WERI-Rb-1 (cell line): ENCODE measurements at regions not wholly inside any gene's neighbourhood (a gene's known extent, or its start where the extent isn't known, plus 50 kb on each side); places are given as distances from the start of the nearest gene placed in this dataset.

Experiments used
- DNase-seq: peaks from one replicate; pipeline ENCODE4 v3.0.0-alpha.2; 2020
- H3K27ac ChIP-seq: fragments of 250-450 bp; sonication (Bioruptor Pico); 2 replicates; pipeline ENCODE4 v1.5.1; 2020; ENCODE audit warnings: mild to moderate bottlenecking, moderate library complexity
- H3K27me3 ChIP-seq: fragments of 250-450 bp; sonication (Bioruptor Pico); 2 replicates; pipeline ENCODE4 v1.5.1; 2021; ENCODE audit warnings: mild to moderate bottlenecking, low read depth, moderate library complexity; ENCODE audit not compliant: insufficient read depth, severe bottlenecking
- H3K36me3 ChIP-seq: fragments of 250-450 bp; sonication (Bioruptor Pico); 2 replicates; pipeline ENCODE4 v1.5.1; 2020; ENCODE audit warnings: mild to moderate bottlenecking, moderate library complexity
- H3K4me3 ChIP-seq: 2 replicates; pipeline ENCODE4 v1.5.1; 2011; ENCODE audit warnings: low read depth, mild to moderate bottlenecking, control low read depth, low read length
- H3K9me3 ChIP-seq: fragments of 250-450 bp; sonication (Bioruptor Pico); 2 replicates; pipeline ENCODE4 v1.5.1; 2021; ENCODE audit warnings: mild to moderate bottlenecking, moderate library complexity; ENCODE audit not compliant: severe bottlenecking
- CTCF ChIP-seq: IDR thresholded peaks from 2 replicates; pipeline ENCODE4 v1.5.1; 2011; ENCODE audit warnings: low read depth, mild to moderate bottlenecking, control low read depth, inconsistent platforms, low read length

DNA sequence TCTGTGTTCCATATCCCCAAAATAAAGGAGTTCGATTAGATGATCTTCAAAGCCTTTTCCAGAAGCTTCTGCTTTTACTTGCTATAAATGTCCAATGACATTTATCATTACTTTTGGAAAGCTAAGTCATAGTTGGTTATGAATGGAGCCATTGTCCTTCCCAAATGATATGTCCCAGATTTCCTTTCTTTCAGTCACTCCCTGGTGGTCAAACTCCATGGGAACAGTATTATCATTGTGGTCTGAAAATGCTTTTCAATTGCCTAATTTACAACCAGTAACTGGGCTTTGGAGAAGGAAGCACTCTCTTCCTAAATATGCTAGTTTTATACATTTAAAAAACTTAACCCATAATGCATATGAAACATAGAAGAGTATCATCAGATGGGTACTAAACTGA lies 571.5 kb upstream of the AMOT start:
- H3K27ac ChIP-seq: no peak overlapping the region
- no peak overlapping the region for H3K4me3 ChIP-seq
- H3K36me3 ChIP-seq: no peaks in the 10 kb centered on the region
- H3K9me3 ChIP-seq: no peaks in the 10 kb centered on the region
- peaks cover 51% of the 10 kb centered on the region for H3K27me3 ChIP-seq
- no peak for DNase-seq
- no peak for TF ChIP-seq CTCF

- H3K27me3 ChIP-seq: peaks cover 54% of the 10 kb centered on the region
- no peaks in the 10 kb centered on the region for H3K36me3 ChIP-seq
- no peak for TF ChIP-seq CTCF
- DNase-seq: no peak
- no peaks in the 10 kb centered on the region for H3K9me3 ChIP-seq
- no peak overlapping the region for H3K27ac ChIP-seq
- no peak overlapping the region for H3K4me3 ChIP-seq
Measured at GRCh38 chrX:113408843-113409242, 568.2 kb upstream of the AMOT start.

- no peak overlapping the region for H3K27ac ChIP-seq
- no peaks in the 10 kb centered on the region for H3K36me3 ChIP-seq
- no peaks in the 10 kb centered on the region for H3K9me3 ChIP-seq
- H3K4me3 ChIP-seq: no peak overlapping the region
- no peak for TF ChIP-seq CTCF
- no peak for DNase-seq
- peaks cover 44% of the 10 kb centered on the region for H3K27me3 ChIP-seq
Measured at GRCh38 chrX:113400193-113400704, 559.6 kb upstream of the AMOT start.

DNA sequence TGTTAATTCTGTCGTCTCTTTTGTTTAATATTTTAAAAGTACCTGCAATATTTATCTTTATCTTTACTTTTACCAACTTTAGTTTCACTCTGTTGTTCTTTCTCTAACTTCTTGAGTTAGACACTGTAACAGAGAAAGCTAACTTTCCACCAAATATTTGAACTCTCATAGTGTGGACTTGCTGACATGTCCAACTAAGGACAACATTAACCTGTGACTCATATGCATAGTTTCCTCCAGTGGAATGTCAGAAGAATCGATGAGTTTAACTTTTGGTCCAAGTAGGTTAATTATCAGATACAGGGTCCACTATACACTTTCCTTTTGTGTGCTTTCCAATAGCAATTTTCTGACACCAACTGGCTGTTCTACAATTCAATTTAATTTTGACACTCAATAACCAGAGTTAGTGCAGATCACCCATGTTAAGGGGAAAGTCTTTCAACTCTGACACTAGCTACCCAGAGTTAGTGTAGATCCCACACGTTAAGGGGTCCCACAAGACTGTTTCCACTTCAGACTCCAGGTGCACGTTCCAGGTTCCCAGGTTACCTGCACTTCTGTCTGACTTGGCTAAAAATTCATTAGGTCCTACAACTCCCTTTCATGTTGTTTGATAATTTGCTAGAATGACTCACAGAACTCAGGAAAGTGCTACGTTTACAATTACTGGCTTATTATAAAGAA lies 559.0 kb upstream of the AMOT start:
- TF ChIP-seq CTCF: no peak
- Histone ChIP-seq H3K4me3 (no peak overlapping the region), H3K27ac (no peak overlapping the region)

DNA sequence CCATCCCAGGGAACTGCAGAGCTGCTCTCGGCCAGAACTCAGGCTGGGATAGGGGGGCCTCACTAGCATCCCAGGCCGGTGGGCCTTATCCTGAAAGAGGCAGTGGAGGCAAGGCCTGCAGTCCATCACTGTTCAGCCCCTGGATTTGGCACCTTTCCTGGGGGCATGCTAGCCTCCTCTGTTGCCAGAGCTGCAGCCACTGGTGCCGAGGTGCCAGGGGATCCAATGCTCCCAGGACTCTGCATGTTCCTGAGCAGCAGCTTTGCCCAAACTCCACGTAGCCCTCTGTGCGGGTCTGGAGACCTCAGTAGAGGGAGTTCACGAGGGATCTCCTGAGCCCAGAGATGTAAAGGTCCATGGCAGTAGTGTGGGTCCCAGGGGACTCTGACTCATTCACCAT lies 551.7 kb upstream of the AMOT start:
- no peak for DNase-seq
- Histone ChIP-seq H3K4me3 (no peak overlapping the region), H3K36me3 (no peaks in the 10 kb centered on the region), H3K27ac (no peak overlapping the region), H3K27me3 (peaks cover 82% of the 10 kb centered on the region), H3K9me3 (no peaks in the 10 kb centered on the region)
- TF ChIP-seq CTCF: no peak

More for the DNA sequence above, 559.0 kb upstream of the AMOT start:
- peaks cover 40% of the 10 kb centered on the region for H3K27me3 ChIP-seq
- H3K36me3 ChIP-seq: no peaks in the 10 kb centered on the region
- no peaks in the 10 kb centered on the region for H3K9me3 ChIP-seq
- DNase-seq: no peak

DNA sequence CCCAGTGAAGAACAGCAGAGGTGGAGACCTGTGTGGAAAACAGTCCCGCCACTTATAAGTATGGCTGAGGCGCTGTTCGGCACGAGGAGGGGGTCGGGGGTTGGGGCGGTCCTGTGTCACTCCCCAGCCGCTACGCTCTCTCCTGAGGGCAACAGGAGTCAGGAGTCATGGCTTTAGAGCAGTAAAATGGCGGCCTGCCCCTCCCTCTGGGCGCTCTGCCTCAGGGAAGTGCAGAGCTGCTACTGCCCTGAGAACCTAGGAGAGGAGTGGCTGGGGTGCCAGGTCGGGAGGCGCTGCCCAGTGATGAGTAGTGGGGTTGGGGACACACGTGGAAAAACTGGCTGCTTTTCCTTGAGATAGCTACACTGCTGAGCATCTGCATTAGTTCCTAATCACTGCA lies 551.2 kb upstream of the AMOT start:
- H3K36me3 ChIP-seq: no peaks in the 10 kb centered on the region
- no peak for TF ChIP-seq CTCF

More for the DNA sequence above, 551.2 kb upstream of the AMOT start:
- no peak overlapping the region for H3K27ac ChIP-seq
- peaks cover 84% of the 10 kb centered on the region for H3K27me3 ChIP-seq
- no peak overlapping the region for H3K4me3 ChIP-seq
- no peaks in the 10 kb centered on the region for H3K9me3 ChIP-seq
- no peak for DNase-seq
